Natural killer cell (primary cell): ENCODE measurements at regions not wholly inside any gene's neighbourhood (a gene's known extent, or its start where the extent isn't known, plus 50 kb on each side); places are given as distances from the start of the nearest gene placed in this dataset.
"Not testable (repeated sequence)": the region's sequence is repeated elsewhere in the genome, so short reads cannot be mapped to it uniquely, and the experiment has no call there.

ENCODE experiments used
- ATAC-seq, 3 donors: fragments of 150-1000 bp in 2 of 3; fragments of 200-7000 bp in 1 of 3; cut with Tn5 transposase; 1 replicate in 1 of 3; 2 replicates in 2 of 3; pipeline ENCODE4 v1.10.0; 2021; ENCODE audit warnings: mild to moderate bottlenecking in 2 of 3, moderate library complexity in 2 of 3
- DNase-seq, 2 donors: peaks; one replicate each; pipeline versions ENCODE4 v3.0.0 to v3.0.0-alpha.2; 2013 to 2021; ENCODE audit warnings: mixed read lengths in 1 of 2
- H3K27ac ChIP-seq: one replicate; pipeline ENCODE4 v1.5.1; 2013; ENCODE audit warnings: mild to moderate bottlenecking, low read length
- H3K27me3 ChIP-seq: one replicate; pipeline ENCODE4 v1.6.1; 2013; ENCODE audit warnings: low read length; ENCODE audit not compliant: control insufficient read depth, insufficient read depth
- H3K36me3 ChIP-seq: one replicate; pipeline ENCODE4 v1.6.1; 2013; ENCODE audit warnings: low read length; ENCODE audit not compliant: control insufficient read depth, insufficient read depth
- H3K4me1 ChIP-seq: one replicate; pipeline ENCODE4 v1.6.1; 2013; ENCODE audit warnings: low read length; ENCODE audit not compliant: control insufficient read depth, insufficient read depth
- H3K4me3 ChIP-seq: one replicate; pipeline ENCODE4 v1.5.1; 2013; ENCODE audit warnings: low read length
- H3K9me3 ChIP-seq: one replicate; pipeline ENCODE4 v1.6.1; 2013; ENCODE audit warnings: low read length; ENCODE audit not compliant: control insufficient read depth, insufficient read depth
- H3K27ac Mint-ChIP-seq, 2 donors: one replicate each; pipeline ENCODE4 v1.8.0; 2022; ENCODE audit warnings: mild to moderate bottlenecking in 2 of 2, mixed read lengths in 2 of 2, moderate library complexity in 1 of 2
- H3K27me3 Mint-ChIP-seq, 2 donors: one replicate each; pipeline ENCODE4 v1.8.0; 2022; ENCODE audit warnings: low read depth in 2 of 2, mixed read lengths in 2 of 2
- H3K36me3 Mint-ChIP-seq: one replicate; pipeline ENCODE4 v1.8.0; 2022; ENCODE audit warnings: mixed read lengths
- H3K4me1 Mint-ChIP-seq, 2 donors: one replicate each; pipeline ENCODE4 v1.8.0; 2022; ENCODE audit warnings: mixed read lengths in 2 of 2
- H3K4me3 Mint-ChIP-seq: one replicate; pipeline ENCODE4 v1.8.0; 2022; ENCODE audit warnings: mild to moderate bottlenecking, moderate library complexity, mixed read lengths
- H3K9me3 Mint-ChIP-seq, 2 donors: one replicate each; pipeline ENCODE4 v1.8.0; 2022; ENCODE audit warnings: mixed read lengths in 2 of 2
- CTCF ChIP-seq: fragments of 200-600 bp; IDR thresholded peaks from one replicate; pipeline ENCODE4 v1.8.0; 2022; ENCODE audit warnings: antibody characterized with exemption
- WGBS: methylation state at CpG from one replicate; pipeline ENCODE4 v1.1.7; 2013; ENCODE audit warnings: missing lambda C conversion rate; ENCODE audit not compliant: insufficient coverage; 5-methylcytosine and 5-hydroxymethylcytosine counted together
- intact Hi-C: fragments of 100-400 bp; cut with micrococcal nuclease; formaldehyde crosslinking; loops from one replicate; pipeline ENCODE4 v1.14.2; 2022

GRCh38 chr12:37441371-37441770, 875.2 kb upstream of the ALG10B start:
- DNase-seq = not testable (repeated sequence)
- WGBS = no CpG with 5 or more reads among the region's 1 CpG

GRCh38 chr12:37455646-37456045, 860.9 kb upstream of the ALG10B start:
- 54% methylated on average over 3 of the region's 3 CpGs for WGBS
- H3K36me3 Mint-ChIP-seq, H3K4me1 ChIP-seq, H3K27ac ChIP-seq, H3K36me3 ChIP-seq, DNase-seq, H3K4me1 Mint-ChIP-seq, H3K27me3 Mint-ChIP-seq, intact Hi-C loops, ATAC-seq, H3K4me3 ChIP-seq, H3K4me3 Mint-ChIP-seq, H3K27me3 ChIP-seq, H3K27ac Mint-ChIP-seq: not testable (repeated sequence)
- peaks cover 11% of the 10 kb centered on the region for H3K9me3 ChIP-seq
- peaks cover 3 to 15% of the 10 kb centered on the region in 2 donors for H3K9me3 Mint-ChIP-seq

More at GRCh38 chr12:37441371-37441770, 875.2 kb upstream of the ALG10B start:
- H3K27me3 ChIP-seq, H3K36me3 ChIP-seq, intact Hi-C loops, H3K27me3 Mint-ChIP-seq, H3K4me1 Mint-ChIP-seq, H3K4me3 ChIP-seq, ATAC-seq, H3K27ac Mint-ChIP-seq, H3K9me3 ChIP-seq, H3K27ac ChIP-seq, H3K4me3 Mint-ChIP-seq, H3K4me1 ChIP-seq: not testable (repeated sequence)
- peaks cover 14% of the 10 kb centered on the region for H3K36me3 Mint-ChIP-seq
- H3K9me3 Mint-ChIP-seq = peaks cover 6 to 18% of the 10 kb centered on the region in 2 donors

- H3K36me3 ChIP-seq, H3K4me1 ChIP-seq, H3K4me1 Mint-ChIP-seq, H3K27ac ChIP-seq, intact Hi-C loops, H3K27me3 Mint-ChIP-seq, H3K27me3 ChIP-seq, H3K36me3 Mint-ChIP-seq, DNase-seq, H3K4me3 Mint-ChIP-seq, ATAC-seq, H3K27ac Mint-ChIP-seq, H3K9me3 ChIP-seq, H3K4me3 ChIP-seq, H3K9me3 Mint-ChIP-seq: not testable (repeated sequence)
- WGBS = no CpG with 5 or more reads among the region's 4 CpGs
Measured at GRCh38 chr12:37497939-37498338, 818.6 kb upstream of the ALG10B start.

GRCh38 chr12:37510256-37510655, 806.3 kb upstream of the ALG10B start:
- H3K4me1 Mint-ChIP-seq, H3K27ac ChIP-seq, H3K36me3 ChIP-seq, H3K4me3 ChIP-seq, ATAC-seq, H3K27ac Mint-ChIP-seq, DNase-seq, H3K4me3 Mint-ChIP-seq, H3K4me1 ChIP-seq, H3K27me3 ChIP-seq, H3K9me3 ChIP-seq, intact Hi-C loops, H3K27me3 Mint-ChIP-seq: not testable (repeated sequence)
- peaks cover 11 to 21% of the 10 kb centered on the region in 2 donors for H3K9me3 Mint-ChIP-seq
- H3K36me3 Mint-ChIP-seq = peaks cover 16% of the 10 kb centered on the region

- H3K27ac Mint-ChIP-seq, H3K4me3 ChIP-seq, H3K4me1 ChIP-seq, H3K27me3 Mint-ChIP-seq, intact Hi-C loops, ATAC-seq, H3K27me3 ChIP-seq, H3K36me3 ChIP-seq, H3K4me3 Mint-ChIP-seq, DNase-seq, H3K4me1 Mint-ChIP-seq, H3K27ac ChIP-seq: not testable (repeated sequence)
- Mint-ChIP-seq H3K9me3 (peaks cover 12 to 16% of the 10 kb centered on the region in 2 donors), H3K36me3 (peaks cover 12% of the 10 kb centered on the region)
- H3K9me3 ChIP-seq = peaks cover 39% of the 10 kb centered on the region
- WGBS = 92% methylated on average over 9 of the region's 9 CpGs
Measured at GRCh38 chr12:37540581-37540980, 776.0 kb upstream of the ALG10B start.

- peaks cover 47% of the 10 kb centered on the region for H3K9me3 ChIP-seq
- Mint-ChIP-seq H3K27me3 (no peaks in the 10 kb centered on the region), H3K9me3 (peaks cover 12 to 17% of the 10 kb centered on the region in 2 donors), H3K27ac (no peak overlapping the region), H3K4me3 (no peak overlapping the region), H3K4me1 (no peaks in the 10 kb centered on the region), H3K36me3 (peaks cover 12% of the 10 kb centered on the region)
- TF ChIP-seq CTCF = no peak
- 91% methylated on average over 21 of the region's 21 CpGs for WGBS
- ATAC-seq (no peak), DNase-seq (no peak)
- no peak overlapping the region for H3K4me3 ChIP-seq
- no peaks in the 10 kb centered on the region for H3K27me3 ChIP-seq
- H3K4me1 ChIP-seq = no peaks in the 10 kb centered on the region
- intact Hi-C loops = no loop called here
- no peak overlapping the region for H3K27ac ChIP-seq
- H3K36me3 ChIP-seq = no peaks in the 10 kb centered on the region
Measured at GRCh38 chr12:37541356-37541755, 775.2 kb upstream of the ALG10B start.
